Myocyte (in vitro differentiated cells): ENCODE measurements at regions not wholly inside any gene's neighbourhood (a gene's known extent, or its start where the extent isn't known, plus 50 kb on each side); places are given as distances from the start of the nearest gene placed in this dataset.
"Not testable (repeated sequence)": the region's sequence is repeated elsewhere in the genome, so short reads cannot be mapped to it uniquely, and the experiment has no call there.

Experiments used
- DNase-seq: peaks from one replicate; pipeline ENCODE4 v3.0.0-alpha.2; 2012; ENCODE audit warnings: low read depth

- no peak for DNase-seq
Observed at GRCh38 chr7:52592698-52593097, 442.7 kb upstream of the POM121L12 start.

GRCh38 chr7:52586704-52587103 lies 448.7 kb upstream of the POM121L12 start:
- DNase-seq: no peak

GRCh38 chr7:52584041-52584440 lies 451.4 kb upstream of the POM121L12 start:
- DNase-seq: no peak

GRCh38 chr7:52573141-52573540 lies 462.3 kb upstream of the POM121L12 start:
- not testable (repeated sequence) for DNase-seq

GRCh38 chr7:52571026-52571425 lies 464.4 kb upstream of the POM121L12 start:
- no peak for DNase-seq

GRCh38 chr7:52569151-52569550 lies 466.3 kb upstream of the POM121L12 start:
- DNase-seq: no peak

- DNase-seq: no peak
Observed at GRCh38 chr7:52565974-52566373, 469.5 kb upstream of the POM121L12 start.

GRCh38 chr7:52555805-52556204 lies 479.6 kb upstream of the POM121L12 start:
- no peak for DNase-seq

GRCh38 chr7:52547308-52547910 lies 488.0 kb upstream of the POM121L12 start:
- DNase-seq: no peak

GRCh38 chr7:52541198-52541765 lies 494.2 kb upstream of the POM121L12 start:
- DNase-seq: not testable (repeated sequence)

GRCh38 chr7:52540041-52540440 lies 495.4 kb upstream of the POM121L12 start:
- DNase-seq: peak; percentile 32

GRCh38 chr7:52539414-52539813 lies 496.0 kb upstream of the POM121L12 start:
- no peak for DNase-seq

GRCh38 chr7:52537051-52537450 lies 498.4 kb upstream of the POM121L12 start:
- DNase-seq: no peak

GRCh38 chr7:52525772-52526341 lies 509.6 kb upstream of the POM121L12 start:
- peak; percentile 13 for DNase-seq

- DNase-seq: no peak
Observed at GRCh38 chr7:52518869-52519268, 516.6 kb upstream of the POM121L12 start.

GRCh38 chr7:52512656-52513055 lies 522.8 kb upstream of the POM121L12 start:
- DNase-seq: no peak

- no peak for DNase-seq
Observed at GRCh38 chr7:52507546-52508255, 527.7 kb upstream of the POM121L12 start.

- DNase-seq: no peak
Observed at GRCh38 chr7:52506325-52506724, 529.1 kb upstream of the POM121L12 start.

GRCh38 chr7:52504561-52504960 lies 530.9 kb upstream of the POM121L12 start:
- DNase-seq: no peak

- no peak for DNase-seq
Observed at GRCh38 chr7:52502281-52502680, 533.2 kb upstream of the POM121L12 start.

GRCh38 chr7:52501696-52502095 lies 533.7 kb upstream of the POM121L12 start:
- DNase-seq: no peak

- DNase-seq: peak; percentile 32
Observed at GRCh38 chr7:52500841-52501240, 534.6 kb upstream of the POM121L12 start.
